ENCODE measurements at regions not wholly inside any gene's neighbourhood (a gene's known extent, or its start where the extent isn't known, plus 50 kb on each side); places are given as distances from the start of the nearest gene placed in this dataset.
"Not testable (repeated sequence)": the region's sequence is repeated elsewhere in the genome, so short reads cannot be mapped to it uniquely, and the experiment has no call there.

DNA sequence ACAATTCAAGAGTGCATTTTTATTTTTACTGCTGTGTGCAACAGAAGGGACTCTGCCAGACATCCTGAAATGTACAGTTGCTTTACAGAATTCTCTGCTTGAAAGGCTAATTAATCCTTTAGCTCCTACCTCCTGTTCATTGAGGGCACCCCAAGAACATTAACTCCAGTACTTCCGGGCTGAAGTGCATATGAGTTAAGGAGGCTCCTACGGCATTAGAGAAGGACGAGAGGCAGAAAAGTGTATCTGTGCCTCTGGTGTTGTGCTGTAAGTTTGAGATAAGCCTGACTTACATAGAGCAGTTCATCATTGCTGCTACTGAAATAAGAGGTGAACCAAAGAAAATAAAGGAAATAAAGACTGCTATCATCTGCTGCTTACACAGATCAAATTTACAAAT is 609.3 kb upstream of the ADGRB3 start:
- DNase-seq = no peak
- TF ChIP-seq, protein P1, sequence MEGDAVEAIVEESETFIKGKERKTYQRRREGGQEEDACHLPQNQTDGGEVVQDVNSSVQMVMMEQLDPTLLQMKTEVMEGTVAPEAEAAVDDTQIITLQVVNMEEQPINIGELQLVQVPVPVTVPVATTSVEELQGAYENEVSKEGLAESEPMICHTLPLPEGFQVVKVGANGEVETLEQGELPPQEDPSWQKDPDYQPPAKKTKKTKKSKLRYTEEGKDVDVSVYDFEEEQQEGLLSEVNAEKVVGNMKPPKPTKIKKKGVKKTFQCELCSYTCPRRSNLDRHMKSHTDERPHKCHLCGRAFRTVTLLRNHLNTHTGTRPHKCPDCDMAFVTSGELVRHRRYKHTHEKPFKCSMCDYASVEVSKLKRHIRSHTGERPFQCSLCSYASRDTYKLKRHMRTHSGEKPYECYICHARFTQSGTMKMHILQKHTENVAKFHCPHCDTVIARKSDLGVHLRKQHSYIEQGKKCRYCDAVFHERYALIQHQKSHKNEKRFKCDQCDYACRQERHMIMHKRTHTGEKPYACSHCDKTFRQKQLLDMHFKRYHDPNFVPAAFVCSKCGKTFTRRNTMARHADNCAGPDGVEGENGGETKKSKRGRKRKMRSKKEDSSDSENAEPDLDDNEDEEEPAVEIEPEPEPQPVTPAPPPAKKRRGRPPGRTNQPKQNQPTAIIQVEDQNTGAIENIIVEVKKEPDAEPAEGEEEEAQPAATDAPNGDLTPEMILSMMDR (IDR thresholded peaks at IDR 0.05; ENCODE audit: unreplicated experiment) = no peak
- CTCF ChIA-PET = no interaction called here
- H3K27ac Mint-ChIP-seq (ENCODE audit: unreplicated experiment) = no peak overlapping the region
- H3K27me3 Mint-ChIP-seq (ENCODE audit: unreplicated experiment) = no peaks in the 10 kb centered on the region
- intact Hi-C loops (cut with micrococcal nuclease; ENCODE audit: unreplicated experiment) = no loop called here
- H3K36me3 Mint-ChIP-seq (ENCODE audit: insufficient read depth, unreplicated experiment) = no peaks in the 10 kb centered on the region
- H3K9me3 Mint-ChIP-seq (ENCODE audit: low read depth, unreplicated experiment) = peaks cover 10% of the 10 kb centered on the region
- no peak overlapping the region for H3K4me3 Mint-ChIP-seq (ENCODE audit: low read depth, unreplicated experiment)
- BruUV-seq (replicated peaks) = no TSS peak
- H3K4me1 Mint-ChIP-seq (ENCODE audit: low read depth, unreplicated experiment) = no peaks in the 10 kb centered on the region

DNA sequence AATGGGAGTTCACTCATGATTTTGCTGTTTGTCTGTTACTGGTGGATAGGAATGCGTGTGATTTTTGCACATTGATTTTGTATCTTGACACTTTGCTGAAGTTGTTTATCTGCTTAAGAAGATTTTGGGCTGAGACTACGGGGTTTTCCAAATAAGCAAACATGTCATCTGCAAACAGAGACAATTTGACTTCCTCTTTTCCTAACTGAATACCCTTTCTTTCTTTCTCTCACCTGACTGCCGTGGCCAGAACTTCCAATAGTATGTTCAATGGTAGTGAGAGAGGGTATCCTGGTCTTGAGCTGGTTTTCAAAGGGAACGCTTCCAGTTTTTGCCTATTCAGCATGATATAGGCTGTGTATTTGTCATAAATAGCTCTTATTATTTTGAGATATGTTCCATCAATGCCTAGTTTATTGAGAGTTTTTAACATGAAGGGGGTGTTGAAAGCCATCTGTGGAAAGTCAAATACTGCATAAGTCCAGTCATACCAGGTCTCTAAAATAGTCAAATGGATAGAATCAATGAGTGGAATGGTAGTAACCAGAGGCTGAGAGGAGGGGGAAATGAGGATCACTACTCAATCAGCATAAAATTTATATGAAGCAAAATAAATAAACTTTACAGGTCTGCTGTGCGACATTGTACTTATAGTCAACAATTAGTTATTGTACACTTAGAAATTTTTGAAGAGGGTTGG is 610.4 kb upstream of the ADGRB3 start:
- BruUV-seq (replicated peaks) = no TSS peak
- CTCF ChIA-PET = no interaction called here
- no peak for DNase-seq
- H3K9me3 Mint-ChIP-seq (ENCODE audit: low read depth, unreplicated experiment) = peaks cover 10% of the 10 kb centered on the region
- H3K4me1 Mint-ChIP-seq (ENCODE audit: low read depth, unreplicated experiment) = no peaks in the 10 kb centered on the region
- intact Hi-C loops (cut with micrococcal nuclease; ENCODE audit: unreplicated experiment) = no loop called here
- no peak overlapping the region for H3K27ac Mint-ChIP-seq (ENCODE audit: unreplicated experiment)
- H3K4me3 Mint-ChIP-seq (ENCODE audit: low read depth, unreplicated experiment) = no peak overlapping the region
- H3K27me3 Mint-ChIP-seq (ENCODE audit: unreplicated experiment) = no peaks in the 10 kb centered on the region
- no peaks in the 10 kb centered on the region for H3K36me3 Mint-ChIP-seq (ENCODE audit: insufficient read depth, unreplicated experiment)
- TF ChIP-seq, protein P1 (IDR thresholded peaks at IDR 0.05; ENCODE audit: unreplicated experiment) = no peak

DNA sequence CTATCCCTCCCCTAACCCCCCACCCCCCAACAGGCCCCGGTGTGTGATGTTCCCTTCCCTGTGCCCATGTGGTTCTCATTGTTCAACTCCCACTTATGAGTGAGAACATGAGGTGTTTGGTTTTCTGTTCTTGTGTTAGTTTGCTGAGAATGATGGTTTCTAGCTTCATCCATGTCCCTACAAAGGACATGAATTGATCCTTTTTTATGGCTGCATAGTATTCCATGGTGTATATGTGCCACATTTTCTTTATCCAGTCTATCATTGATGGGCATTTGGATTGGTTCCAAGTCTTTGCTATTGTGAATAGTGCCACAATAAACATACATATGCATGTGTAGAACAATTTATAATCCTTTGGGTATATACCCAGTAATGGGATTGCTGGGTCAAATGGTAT is 612.1 kb upstream of the ADGRB3 start:
- CTCF ChIA-PET; intact Hi-C loops (cut with micrococcal nuclease; ENCODE audit: unreplicated experiment); H3K27me3 Mint-ChIP-seq (ENCODE audit: unreplicated experiment); BruUV-seq (replicated peaks); H3K36me3 Mint-ChIP-seq (ENCODE audit: insufficient read depth, unreplicated experiment); H3K27ac Mint-ChIP-seq (ENCODE audit: unreplicated experiment); DNase-seq; H3K4me1 Mint-ChIP-seq (ENCODE audit: low read depth, unreplicated experiment); H3K4me3 Mint-ChIP-seq (ENCODE audit: low read depth, unreplicated experiment): not testable (repeated sequence)
- H3K9me3 Mint-ChIP-seq (ENCODE audit: low read depth, unreplicated experiment) = peaks cover 10% of the 10 kb centered on the region

DNA sequence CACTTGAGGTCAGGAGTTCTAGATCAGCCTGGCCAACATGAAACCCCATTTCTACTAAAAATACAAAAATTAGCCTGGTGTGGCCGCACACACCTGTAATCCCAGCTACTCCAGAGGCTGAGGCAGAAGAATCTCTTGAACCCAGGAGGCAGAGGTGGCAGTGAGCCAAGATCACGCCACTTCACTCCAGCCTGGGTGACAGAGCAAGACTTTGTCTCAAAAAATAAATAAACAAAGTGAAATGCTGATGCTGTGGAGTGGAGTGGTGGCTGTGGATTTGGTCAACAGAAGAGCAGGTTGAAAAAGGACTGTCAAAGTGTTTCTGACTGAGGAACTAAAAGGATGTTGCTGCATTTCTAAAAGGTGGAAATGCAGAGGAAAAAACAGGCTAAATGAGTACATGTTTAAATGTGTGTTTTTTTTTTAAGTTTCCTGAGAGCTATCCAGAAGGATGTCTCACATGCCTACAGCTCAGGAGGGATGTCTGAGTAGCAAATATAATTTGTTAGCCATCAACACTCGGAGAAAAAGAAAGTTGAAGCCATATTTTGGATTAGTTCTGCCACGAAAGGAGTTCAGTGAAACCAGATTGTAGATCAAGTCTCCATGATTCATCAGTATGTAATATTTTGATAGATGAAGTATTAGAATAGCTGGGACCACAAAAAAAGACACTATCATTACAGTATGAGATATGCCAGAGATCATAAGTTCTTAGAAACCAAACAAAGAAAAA is 621.1 kb upstream of the ADGRB3 start:
- Mint-ChIP-seq H3K4me1 (ENCODE audit: low read depth, unreplicated experiment) (no peaks in the 10 kb centered on the region), H3K9me3 (ENCODE audit: low read depth, unreplicated experiment) (peaks cover 25% of the 10 kb centered on the region), H3K27ac (ENCODE audit: unreplicated experiment) (no peak overlapping the region), H3K36me3 (ENCODE audit: insufficient read depth, unreplicated experiment) (no peaks in the 10 kb centered on the region), H3K27me3 (ENCODE audit: unreplicated experiment) (no peaks in the 10 kb centered on the region), H3K4me3 (ENCODE audit: low read depth, unreplicated experiment) (no peak overlapping the region)
- TF ChIP-seq, protein P1 (IDR thresholded peaks at IDR 0.05; ENCODE audit: unreplicated experiment) = no peak
- intact Hi-C loops (cut with micrococcal nuclease; ENCODE audit: unreplicated experiment) = no loop called here
- BruUV-seq (replicated peaks) = no TSS peak
- CTCF ChIA-PET = interaction anchor here (0.6 kb wide), 1 partner anchor 41 kb away, joined by 5 read pairs; no protein-coding TSS in a partner anchor
- no peak for DNase-seq

DNA sequence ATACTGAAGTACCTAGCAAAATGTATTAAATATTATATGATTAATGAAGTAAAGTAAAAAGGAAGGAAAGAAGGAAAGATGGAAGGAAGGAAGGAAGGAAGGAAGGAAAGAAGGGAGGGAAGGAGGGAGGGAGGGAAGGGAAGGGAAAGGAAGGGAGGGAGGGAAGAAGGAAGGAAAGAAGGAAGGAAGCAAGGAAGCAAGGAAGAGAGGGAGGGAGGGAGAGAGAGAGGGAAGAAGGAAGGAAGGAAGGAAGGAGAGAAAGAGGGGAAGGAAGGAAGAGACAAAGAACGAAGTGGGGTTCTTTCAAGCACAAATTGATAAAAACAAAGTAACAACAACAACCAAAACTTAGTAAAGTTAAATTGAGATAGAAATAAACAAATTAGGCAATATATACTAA is 622.3 kb upstream of the ADGRB3 start:
- no TSS peak for BruUV-seq (replicated peaks)
- Mint-ChIP-seq H3K4me3 (ENCODE audit: low read depth, unreplicated experiment) (no peak overlapping the region), H3K27ac (ENCODE audit: unreplicated experiment) (no peak overlapping the region), H3K36me3 (ENCODE audit: insufficient read depth, unreplicated experiment) (no peaks in the 10 kb centered on the region), H3K9me3 (ENCODE audit: low read depth, unreplicated experiment) (peaks cover 25% of the 10 kb centered on the region), H3K4me1 (ENCODE audit: low read depth, unreplicated experiment) (no peaks in the 10 kb centered on the region), H3K27me3 (ENCODE audit: unreplicated experiment) (no peaks in the 10 kb centered on the region)
- intact Hi-C loops (cut with micrococcal nuclease; ENCODE audit: unreplicated experiment) = no loop called here
- CTCF ChIA-PET = no interaction called here
- DNase-seq = no peak
- TF ChIP-seq, protein P1 (IDR thresholded peaks at IDR 0.05; ENCODE audit: unreplicated experiment) = no peak

Measured in Calu3 (cell line).